HG03432 (cell line): ENCODE measurements at regions not wholly inside any gene's neighbourhood (a gene's known extent, or its start where the extent isn't known, plus 50 kb on each side); places are given as distances from the start of the nearest gene placed in this dataset.

Experiments used
- ATAC-seq: cut with Tn5 transposase; IDR thresholded peaks from one replicate; pipeline ENCODE4 v1.9.1; 2021; ENCODE audit warnings: mild to moderate bottlenecking, moderate library complexity; ENCODE audit not compliant: unreplicated experiment

DNA sequence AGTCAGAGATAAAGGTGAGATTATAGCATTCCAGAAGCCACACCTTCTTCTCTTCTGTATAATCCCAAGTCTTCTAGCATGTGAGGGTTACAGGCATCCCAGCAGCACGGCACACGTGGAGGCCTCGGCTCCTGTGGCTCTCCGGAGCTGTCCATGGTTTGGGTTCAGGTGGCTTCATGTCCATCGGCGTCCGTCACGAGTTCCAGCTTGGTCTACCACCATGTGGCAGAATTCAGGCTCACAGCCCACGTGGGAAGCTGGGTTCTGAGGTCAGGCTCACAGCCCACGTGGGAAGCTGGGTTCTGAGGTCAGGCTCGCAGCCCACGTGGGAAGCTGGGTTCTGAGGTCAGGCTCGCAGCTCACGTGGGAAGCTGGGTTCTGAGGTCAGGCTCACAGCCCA, 378.3 kb upstream of the SALL3 start:
- ATAC-seq = no peak

DNA sequence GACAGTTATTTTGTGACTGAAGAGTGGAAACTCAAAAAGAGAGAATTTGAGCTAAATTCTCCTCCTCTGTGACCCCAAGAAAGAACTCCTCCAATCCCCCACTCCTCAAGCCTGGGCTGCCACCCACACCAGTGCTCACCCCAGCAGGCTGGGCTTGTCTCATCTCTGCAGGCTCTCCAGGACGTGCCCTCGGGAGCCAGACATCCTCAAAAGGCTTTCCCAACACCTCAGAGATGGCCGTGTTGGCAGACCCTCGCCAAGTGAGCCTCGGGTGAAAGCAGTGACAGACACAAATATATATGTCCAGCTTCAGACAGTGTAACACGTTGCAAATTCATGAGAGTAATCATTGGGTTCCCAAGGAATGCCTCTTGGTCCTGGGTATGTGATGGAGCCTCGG, 377.7 kb upstream of the SALL3 start:
- no peak for ATAC-seq

DNA sequence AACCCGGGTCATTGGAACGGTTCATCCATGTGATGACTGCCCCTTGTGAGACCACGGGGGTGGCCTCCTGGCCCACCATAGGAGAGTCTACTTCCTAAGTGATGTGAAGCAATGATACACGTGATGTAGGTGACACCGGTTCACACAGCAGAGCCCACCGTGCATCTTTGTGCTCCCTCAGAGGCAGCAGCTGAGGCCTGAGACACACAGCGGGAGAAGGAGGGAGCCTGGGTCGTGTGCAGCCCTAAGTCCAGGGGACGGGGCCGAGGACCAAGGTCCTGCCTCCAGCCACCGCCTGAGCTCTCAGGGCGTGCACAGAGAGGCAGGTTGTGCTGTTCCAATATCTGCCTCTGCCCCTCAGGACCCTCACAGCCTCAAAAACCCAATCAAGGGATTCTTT, 377.2 kb upstream of the SALL3 start:
- no peak for ATAC-seq

DNA sequence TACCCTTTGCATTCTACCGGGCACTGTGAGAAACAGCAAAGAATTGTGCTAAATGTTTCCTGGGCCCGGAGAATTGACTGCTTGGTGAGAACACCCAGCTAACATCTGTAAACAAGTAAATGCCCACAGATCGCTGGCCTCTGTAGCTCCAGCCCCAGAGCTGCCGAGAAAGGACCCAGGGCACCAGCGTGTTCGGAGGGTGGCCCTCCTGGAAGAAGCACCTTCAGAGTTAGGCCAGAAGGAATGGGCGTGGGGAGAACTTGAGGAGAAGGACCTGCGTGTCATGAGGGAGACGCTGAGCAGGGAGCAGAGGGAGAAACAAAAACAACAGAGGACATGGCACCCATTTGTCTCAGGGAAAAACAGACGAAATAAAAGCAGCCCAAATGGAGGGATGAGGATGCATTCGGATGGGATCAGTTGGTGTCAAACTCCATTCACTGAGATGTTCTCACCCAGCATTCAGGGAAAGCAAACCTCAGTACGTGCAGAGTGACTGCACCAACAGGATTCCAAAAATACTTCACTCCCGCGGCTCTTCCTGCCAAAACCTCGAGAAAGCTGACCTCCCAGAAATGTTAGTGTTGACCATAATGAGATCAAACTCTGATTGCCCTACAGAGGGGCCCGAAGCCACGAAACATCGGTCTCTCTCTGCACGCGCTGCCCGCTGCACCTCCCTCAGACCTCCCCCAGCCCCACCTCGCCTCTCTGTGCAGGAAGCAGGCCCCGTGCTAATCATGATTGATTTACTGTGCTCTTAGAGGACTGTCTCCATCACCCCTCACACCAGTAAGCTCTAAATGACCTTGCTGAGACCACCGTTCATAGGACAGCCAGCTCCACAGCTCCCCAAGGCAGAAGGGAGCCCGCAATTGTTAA, 376.3 kb upstream of the SALL3 start:
- no peak for ATAC-seq

DNA sequence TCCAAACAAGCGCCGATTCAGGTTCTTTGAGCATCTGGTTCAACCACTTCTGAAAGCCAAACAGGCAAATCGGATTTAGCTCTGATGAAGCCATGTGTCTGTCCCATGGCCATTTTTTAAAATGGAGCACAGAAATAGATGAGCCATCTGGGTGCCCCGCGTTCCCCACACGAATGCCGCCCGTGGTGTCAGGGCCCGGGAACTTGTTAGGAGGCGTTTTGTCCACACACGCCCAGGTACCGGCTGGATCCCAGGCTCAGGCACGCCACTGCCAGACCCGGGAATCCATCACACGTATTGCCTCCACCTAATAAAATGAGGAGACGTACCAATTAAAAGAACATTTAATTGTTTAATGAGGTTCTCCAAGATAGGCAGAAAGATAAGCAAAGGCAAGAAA, 374.4 kb upstream of the SALL3 start:
- ATAC-seq = no peak

DNA sequence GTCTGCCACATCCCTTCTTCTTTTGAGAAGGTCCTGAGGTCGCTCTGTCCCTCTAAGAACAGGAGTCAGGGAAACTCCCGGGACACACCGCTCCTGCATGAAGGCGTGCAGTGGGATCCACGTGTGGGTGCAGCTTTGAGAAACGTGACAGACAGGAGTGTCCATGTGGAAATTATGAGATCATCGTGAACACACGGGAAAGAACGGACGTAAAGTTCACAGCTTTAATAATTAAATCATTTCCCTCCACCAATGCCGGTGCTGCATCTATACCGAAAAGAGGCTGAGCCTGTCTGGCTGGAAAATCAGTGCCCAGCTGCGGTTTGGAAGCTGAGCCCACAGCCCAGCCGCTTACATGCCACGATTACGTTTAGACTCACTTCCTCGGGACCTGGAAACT, 372.4 kb upstream of the SALL3 start:
- ATAC-seq = no peak

DNA sequence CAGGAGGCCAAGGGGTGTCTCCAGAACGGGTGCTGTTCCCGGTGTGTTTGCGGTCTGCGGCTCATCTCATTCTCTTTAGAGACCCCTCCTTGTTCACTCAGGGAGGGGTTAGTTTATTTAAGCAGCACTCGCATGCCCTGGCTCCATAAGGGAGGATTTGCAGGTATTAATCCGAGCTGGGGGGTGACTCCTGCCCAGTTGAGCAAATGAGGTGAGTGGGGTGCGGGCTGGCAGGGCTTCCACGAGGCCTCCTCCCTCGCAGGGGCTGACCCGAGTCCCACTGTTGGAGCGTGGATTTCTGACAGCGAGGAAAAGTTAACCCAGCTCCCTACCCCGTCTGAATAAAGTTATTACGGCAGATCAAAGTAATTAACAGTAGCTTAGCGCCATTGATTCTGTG, 371.8 kb upstream of the SALL3 start:
- ATAC-seq = no peak

DNA sequence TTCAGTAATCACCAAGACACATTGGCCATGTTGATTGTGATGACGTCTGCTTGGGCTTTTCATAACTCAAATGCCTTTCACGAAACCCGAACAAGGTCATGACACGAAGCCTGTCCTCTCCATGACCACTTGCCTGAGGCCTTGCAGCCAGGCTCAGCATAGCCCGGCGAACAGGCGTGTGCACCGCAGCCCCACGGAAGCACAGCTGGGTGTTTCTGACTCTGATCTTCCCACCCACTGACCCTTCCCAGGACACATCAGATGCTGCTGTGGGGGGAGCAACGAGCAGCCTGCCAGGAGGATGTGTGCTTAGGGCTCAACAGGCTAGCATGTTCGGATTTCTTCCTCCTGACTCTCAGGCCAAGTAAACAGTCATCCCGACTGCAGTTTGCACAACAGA, 369.4 kb upstream of the SALL3 start:
- no peak for ATAC-seq

DNA sequence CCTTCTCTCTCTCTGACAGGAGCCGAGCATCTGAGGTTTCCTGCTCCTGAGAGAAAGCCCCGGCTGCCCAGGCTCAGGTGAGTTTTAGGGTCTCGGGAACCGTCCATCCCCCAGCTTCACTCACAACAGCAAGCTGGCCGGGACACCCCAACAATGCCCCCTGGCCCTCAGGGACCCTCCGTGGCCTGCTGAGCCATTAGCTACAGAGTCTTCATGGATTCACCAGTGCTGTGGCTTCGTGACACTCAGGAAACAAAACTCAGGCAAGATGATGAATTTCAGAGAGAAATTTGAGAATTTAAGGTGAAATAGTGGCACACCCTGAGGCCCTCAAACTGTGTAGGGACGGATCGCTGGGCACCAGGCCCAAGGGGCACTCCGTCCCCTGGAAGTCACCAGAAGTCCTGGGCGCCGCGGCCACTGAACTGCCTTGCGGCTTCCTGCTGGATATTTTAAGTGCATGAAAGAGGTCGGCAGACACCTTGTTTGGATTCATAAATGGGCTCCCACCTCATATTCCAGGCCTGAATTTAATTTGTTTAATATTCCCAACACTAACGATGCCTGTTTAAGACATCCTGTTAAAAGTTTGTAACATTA, 368.3 kb upstream of the SALL3 start:
- ATAC-seq = no peak

DNA sequence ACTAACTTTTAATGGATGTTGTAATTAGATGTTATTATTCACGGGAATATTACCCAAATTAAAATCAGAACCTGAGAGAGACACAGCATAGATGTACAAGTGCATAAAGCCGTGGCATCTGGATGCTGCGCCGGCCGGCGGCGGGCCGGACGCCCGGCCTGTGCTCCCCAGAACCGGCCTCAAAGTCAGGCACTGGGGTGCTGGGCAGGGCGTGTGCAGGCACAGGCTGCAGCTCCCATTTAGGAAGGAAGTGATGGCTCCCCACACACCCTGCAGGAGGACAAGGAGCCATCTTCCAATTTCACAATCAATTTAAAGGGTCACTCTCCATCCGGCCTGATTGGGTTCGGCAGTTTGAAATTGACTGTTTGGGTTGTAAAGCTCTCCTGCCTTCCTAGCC, 367.7 kb upstream of the SALL3 start:
- no peak for ATAC-seq

DNA sequence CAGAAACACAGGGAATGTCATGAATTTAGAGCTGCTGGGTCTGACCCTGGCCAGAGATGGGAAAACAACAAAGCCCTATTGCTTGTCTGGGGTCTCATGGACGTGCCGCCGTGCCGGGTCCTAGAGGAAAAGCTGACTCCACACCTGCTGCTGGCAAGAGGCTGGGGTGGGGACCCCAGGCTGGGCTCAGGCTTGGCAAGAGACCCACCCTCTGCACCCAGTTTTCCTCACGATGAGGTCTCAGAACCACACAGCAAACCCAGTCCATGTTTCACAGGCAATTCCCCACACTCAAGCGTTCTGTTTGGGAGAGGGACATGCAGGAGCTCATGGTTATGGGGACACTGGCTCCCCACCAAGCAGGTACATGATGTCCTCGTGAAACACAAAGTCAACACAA, 367.3 kb upstream of the SALL3 start:
- no peak for ATAC-seq

DNA sequence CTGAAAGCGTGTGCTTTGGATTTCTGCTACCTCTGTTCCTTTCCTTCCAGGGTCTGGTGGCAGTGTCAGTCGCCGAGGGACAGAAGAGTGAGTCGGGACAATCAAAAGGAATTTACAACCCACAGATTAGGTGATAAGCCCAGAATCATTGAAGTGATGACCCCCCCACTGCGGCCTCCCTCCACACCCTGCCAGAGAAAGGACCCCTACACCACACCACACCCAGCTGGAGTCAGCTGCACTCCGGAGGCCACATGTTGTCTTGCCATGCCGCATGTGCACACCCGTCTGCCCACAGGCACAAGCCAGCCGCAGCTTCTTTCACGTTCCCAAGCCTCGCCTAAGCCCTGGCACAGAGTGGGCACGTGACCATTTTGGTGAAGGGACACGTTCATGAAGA, 366.8 kb upstream of the SALL3 start:
- ATAC-seq = no peak

DNA sequence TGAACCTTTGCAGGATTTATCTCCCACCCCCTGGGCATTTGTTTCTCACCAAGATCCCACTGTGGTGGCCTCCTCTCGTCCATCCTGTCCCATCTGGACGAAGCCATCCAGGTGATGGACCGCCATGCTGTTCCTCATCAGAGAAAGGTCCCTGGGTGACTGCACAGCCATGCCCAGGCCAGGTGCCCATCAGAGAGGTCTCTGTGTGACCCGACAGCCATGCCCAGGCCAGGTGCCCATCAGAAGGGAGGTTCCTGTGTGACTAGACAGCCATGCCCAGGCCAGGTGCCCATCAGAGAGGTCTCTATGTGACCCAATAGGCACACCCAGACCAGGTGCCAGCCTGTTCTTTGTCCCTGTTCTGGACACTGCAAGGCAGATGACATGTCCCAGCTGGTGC, 360.9 kb upstream of the SALL3 start:
- no peak for ATAC-seq

DNA sequence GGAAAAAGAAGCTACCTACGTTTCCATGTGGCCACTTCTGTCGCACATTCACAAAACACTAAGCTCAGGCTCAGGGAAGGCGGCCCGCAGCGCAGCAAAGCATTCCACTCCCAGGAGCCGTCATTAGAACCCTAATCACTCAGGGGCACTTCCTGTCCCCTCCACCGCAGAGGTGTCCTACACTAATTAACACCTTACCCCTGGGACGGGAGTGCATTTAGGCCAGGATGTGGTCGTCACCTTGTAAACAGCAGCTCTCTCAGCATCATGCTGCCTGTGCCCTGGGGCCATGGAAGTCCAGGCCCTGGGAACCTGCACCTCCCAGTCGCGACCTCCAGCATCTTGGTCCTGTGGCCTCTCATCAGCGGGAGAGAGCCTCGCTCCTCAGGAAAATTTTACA, 359.8 kb upstream of the SALL3 start:
- no peak for ATAC-seq

DNA sequence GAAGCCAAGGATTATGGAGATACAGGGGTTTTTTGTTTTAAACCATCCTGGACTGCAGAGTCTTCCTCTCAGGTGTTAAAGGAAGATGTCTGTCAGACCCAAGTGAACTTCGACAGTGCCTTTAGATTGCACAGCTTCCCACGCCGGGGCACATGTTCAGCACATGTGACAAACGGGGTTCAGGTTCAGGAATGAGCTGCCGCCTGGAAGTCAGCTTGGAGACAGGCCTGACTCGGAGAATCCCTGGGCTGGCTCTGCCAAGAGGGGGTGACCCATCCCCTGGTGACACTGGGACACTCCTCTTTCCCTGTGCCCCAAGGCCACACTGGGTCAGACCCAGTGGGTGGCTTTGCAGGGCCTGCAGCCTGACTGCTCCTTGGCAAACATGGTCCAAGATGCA, 359.3 kb upstream of the SALL3 start:
- ATAC-seq = no peak

DNA sequence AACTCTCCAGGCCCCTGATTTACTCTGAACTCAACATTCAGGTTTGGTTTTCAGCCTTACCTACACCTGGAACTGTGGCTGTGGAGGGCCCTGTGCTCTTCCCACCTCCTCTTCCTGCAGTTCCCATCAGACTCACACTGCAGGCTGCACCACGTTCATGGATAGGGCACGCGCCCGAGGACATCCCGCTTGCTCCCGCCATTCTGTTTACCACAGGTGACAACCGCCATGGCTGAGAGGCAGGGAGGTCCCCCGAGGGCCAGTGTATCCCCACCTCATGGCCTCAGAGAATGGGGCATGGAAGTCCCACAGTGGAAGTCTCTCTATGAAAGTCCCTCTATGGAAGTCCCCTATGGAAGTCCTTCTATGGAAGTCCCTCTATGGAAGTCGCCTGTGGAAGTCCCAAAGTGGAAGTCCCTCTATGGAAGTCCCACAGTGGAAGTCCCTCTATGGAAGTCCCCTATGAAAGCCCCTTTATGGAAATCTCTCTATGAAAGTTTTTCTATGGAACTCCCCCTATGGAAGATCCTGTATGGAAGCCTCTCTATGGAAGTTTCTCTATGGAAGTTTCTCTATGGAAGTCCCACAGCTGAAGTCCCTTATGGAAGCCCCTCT, 358.4 kb upstream of the SALL3 start:
- ATAC-seq = no peak

DNA sequence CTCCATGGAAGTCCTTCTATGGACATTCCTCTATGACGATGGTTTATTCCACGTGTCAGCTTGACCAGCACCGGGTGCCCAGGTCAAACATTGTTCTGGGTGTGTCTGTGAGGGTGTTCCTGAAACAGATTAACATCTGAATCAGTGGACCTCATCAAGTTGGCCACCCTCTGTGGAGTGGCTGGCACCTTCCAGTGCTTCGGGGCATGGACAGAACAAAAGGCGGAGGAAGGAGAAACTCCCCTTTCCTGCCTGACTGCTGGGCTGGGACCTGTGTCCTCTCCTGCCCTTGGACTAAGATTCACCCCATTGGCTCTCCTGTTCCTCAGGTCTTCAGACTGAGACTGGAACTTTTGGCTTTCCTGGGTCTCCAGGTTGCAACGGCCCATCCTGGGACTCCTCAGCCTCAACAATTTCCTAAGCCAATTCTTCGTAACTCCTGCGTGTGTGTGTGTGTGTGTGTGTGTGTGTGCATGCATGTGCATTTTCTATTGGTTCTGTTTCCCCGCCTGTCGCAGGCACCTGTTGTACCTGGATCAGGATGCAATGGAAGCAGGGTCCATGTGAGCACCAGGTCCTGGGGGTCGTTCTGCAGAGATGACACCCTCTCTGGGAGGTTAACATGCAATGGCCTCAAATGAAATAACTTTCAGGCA, 357.2 kb upstream of the SALL3 start:
- no peak for ATAC-seq

DNA sequence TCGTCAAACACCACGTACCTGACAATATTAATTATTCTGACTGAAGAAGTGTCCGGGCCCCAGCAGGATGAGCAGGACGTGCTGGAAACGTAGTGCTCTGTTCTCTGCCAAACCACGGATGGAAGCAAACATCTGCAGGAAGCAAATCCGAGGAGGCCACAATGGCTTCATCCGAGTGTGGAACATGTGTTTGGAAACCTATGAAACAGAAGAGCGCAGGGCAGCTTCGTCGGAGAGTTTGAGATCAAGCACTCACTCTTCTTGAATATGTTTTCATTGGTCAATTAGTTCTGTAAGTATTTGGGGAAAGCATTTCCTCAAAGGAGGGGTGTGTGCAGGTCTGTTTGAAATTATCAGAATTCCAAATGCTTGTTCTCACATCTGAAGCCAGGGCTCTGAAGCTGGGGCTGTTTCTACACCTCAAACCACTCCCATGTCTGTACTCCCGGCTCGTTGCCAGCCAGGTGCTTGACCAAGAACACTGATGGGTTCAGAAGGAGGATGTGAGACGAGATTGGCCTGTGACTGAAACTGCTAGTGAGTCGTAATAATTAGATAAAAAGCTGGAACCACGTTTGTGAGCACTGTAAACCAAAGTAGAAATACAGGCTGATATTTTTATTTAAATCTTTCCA, 356.6 kb upstream of the SALL3 start:
- ATAC-seq = no peak

DNA sequence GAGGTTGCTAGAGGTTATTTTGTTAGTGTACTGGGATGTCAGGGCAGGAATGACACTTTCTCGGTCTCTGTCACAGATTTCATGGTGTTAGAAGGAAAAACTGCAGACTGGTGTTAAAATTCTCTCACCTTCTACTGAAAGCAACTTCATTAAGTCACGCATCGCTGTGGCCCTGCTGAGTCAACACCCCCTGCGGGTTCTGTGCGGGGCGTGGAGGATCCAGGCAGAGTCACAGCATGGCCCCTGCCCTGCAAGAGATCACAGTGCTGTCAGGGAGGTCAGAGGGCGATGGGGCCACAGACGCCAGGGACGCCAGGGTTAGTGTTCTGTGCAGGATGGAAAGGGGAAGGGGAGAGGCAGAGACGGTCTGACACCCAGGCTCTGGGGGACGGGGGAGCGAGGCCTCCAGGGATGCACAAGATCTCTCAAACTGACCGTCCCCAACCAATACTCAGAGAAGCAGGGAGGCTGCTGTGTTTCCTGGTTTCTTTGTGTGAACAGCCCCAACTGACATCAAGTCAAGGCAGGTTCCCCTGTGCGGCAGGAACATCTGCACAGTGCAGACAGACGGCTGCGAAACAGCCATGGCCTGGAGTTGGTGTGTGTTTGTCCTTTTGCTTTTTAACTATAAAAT, 354.9 kb upstream of the SALL3 start:
- ATAC-seq = no peak

DNA sequence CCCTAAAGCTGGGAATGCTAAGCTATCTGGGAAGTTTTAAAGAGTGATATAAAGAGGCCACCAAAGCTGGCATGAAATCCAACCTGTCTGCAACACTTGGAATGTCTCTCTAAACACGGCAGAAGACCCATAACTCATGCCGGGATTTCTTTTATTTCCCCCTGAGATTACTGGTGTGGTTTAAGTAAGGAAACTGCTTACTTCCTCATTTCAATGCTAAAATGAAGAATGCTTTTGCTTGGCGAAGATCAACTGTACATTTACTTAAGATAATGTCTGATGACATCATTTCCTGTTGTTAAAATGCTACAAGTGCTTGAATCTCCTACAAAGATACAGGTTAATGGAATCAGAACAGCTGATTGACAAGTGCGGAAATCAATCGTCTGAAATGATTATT, 353.8 kb upstream of the SALL3 start:
- no peak for ATAC-seq
